Mammary epithelial cell (primary cell): ENCODE measurements at regions not wholly inside any gene's neighbourhood (a gene's known extent, or its start where the extent isn't known, plus 50 kb on each side); places are given as distances from the start of the nearest gene placed in this dataset.

Experiments used
- CTCF ChIP-seq, 2 donors: IDR thresholded peaks in 1 of 2; conservative IDR thresholded peaks in 1 of 2; 2 replicates each; pipeline ENCODE4 v1.5.1; 2011 to 2012; ENCODE audit warnings: inconsistent platforms in 2 of 2, low read length in 2 of 2, mild to moderate bottlenecking in 2 of 2, control low read depth in 1 of 2, low read depth in 1 of 2; ENCODE audit not compliant: insufficient read depth in 1 of 2; ENCODE audit errors: extremely low read depth in 1 of 2
- EZH2 ChIP-seq: IDR thresholded peaks from 2 replicates; pipeline ENCODE4 v1.6.1; 2012; ENCODE audit warnings: low read length, inconsistent platforms, borderline replicate concordance

- TF ChIP-seq EZH2 (no peak), CTCF (conservative IDR thresholded peaks at IDR 0.05 in 1 of 2, IDR thresholded peaks at IDR 0.05 in 1 of 2; ENCODE audit: extremely low read depth in 1 of 2, insufficient read depth in 1 of 2, low read depth in 1 of 2, low read length in 2 of 2) (no peak)
Observed at GRCh38 chr16:26578748-26579147, 488.0 kb upstream of the C16orf82 start.
